ENCODE measurements at regions not wholly inside any gene's neighbourhood (a gene's known extent, or its start where the extent isn't known, plus 50 kb on each side); places are given as distances from the start of the nearest gene placed in this dataset.

DNA sequence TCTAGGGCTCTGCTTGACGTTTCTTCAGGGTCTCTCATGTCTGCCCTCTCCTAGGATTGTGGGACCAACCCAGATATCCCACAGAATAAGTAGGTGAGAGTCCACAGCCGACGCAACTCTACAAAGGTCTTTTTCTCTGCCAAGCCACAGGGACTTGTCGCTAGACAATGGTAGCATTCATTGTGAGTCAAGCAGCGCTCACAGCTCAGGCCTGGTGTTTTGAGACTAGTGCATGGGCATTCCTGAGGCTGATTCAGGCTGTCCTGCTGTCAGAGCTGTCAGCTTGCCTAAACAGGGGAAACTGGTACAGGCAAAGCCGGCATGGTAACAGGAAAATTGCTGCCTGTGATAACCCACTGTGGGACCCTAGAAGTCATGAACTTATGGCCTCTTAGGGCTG lies 610.6 kb upstream of the TSPY4 start:
- TF ChIP-seq CTCF (IDR thresholded peaks at IDR 0.05 in 4 of 5, conservative IDR thresholded peaks at IDR 0.05 in 1 of 5) = no peak
- TF ChIP-seq POLR2A (IDR thresholded peaks at IDR 0.05) = no peak

Measured in gastrocnemius medialis (tissue), 4 donors.